Gastroesophageal sphincter (tissue), 4 donors: ENCODE measurements at regions not wholly inside any gene's neighbourhood (a gene's known extent, or its start where the extent isn't known, plus 50 kb on each side); places are given as distances from the start of the nearest gene placed in this dataset.

Experiments used
- ATAC-seq: fragments of 150-250 bp; one replicate; pipeline ENCODE4 v1.9.1; 2016; ENCODE audit warnings: mild to moderate bottlenecking, moderate library complexity
- H3K27ac ChIP-seq, 4 donors: fragments of 200-600 bp; sonication (generic) in 3 of 4; 1 replicate in 3 of 4; 2 replicates in 1 of 4; pipeline ENCODE4 v1.5.1; 2016 to 2019
- H3K27me3 ChIP-seq: fragments of 200-600 bp; sonication (generic); one replicate; pipeline ENCODE4 v1.5.1; 2019
- H3K36me3 ChIP-seq, 2 donors: fragments of 200-600 bp; sonication (generic); one replicate each; pipeline ENCODE4 v1.5.1; 2019; ENCODE audit warnings: control low read depth in 1 of 2
- H3K4me1 ChIP-seq, 3 donors: fragments of 200-600 bp; sonication (generic); 1 replicate in 2 of 3; 2 replicates in 1 of 3; pipeline ENCODE4 v1.5.1; 2016 to 2019; ENCODE audit warnings: control low read depth in 2 of 3
- H3K4me3 ChIP-seq, 2 donors: fragments of 200-600 bp; sonication (generic); one replicate each; pipeline ENCODE4 v1.5.1; 2019; ENCODE audit warnings: mild to moderate bottlenecking in 1 of 2, moderate library complexity in 1 of 2
- H3K9me3 ChIP-seq, 3 donors: fragments of 200-600 bp; sonication (generic); one replicate each; pipeline ENCODE4 v1.5.1; 2017 to 2019; ENCODE audit warnings: control low read depth in 2 of 3
- EP300 ChIP-seq: sonication (generic); formaldehyde crosslinking; IDR thresholded peaks from one replicate; pipeline ENCODE4 v1.6.1; 2017; ENCODE audit warnings: antibody characterized with exemption, mild to moderate bottlenecking
- POLR2A ChIP-seq, 2 donors: fragments of 450-650 bp; IDR thresholded peaks; one replicate each; pipeline ENCODE4 v1.6.1; 2017; ENCODE audit warnings: antibody characterized with exemption in 2 of 2, mild to moderate bottlenecking in 2 of 2, moderate library complexity in 1 of 2
- POLR2AphosphoS5 ChIP-seq: sonication (generic); formaldehyde crosslinking; IDR thresholded peaks from one replicate; pipeline ENCODE4 v1.6.1; 2017; ENCODE audit warnings: antibody characterized with exemption
- WGBS, 2 donors: methylation state at CpG; one replicate each; pipeline ENCODE4 v1.1.5; 2018; ENCODE audit warnings: low coverage in 1 of 2; 5-methylcytosine and 5-hydroxymethylcytosine counted together
- TF ChIP-seq, protein P1 (sequence below), 4 experiments: fragments of 200-600 bp in 2 of 4; fragments of 450-650 bp in 2 of 4; sonication (generic) in 1 of 4; IDR thresholded peaks; one replicate each; pipeline ENCODE4 v1.5.1; 2017 to 2019; ENCODE audit warnings: antibody characterized with exemption in 4 of 4, mild to moderate bottlenecking in 2 of 4, moderate library complexity in 2 of 4

GRCh38 chr11:121895919-121896318, 220.1 kb downstream of the BLID start:
- Histone ChIP-seq H3K27ac (no peak overlapping the region), H3K4me1 (peaks cover 3 to 24% (median 6%) of the 10 kb centered on the region in 3 donors), H3K27me3 (no peaks in the 10 kb centered on the region), H3K4me3 (no peak overlapping the region), H3K9me3 (no peaks in the 10 kb centered on the region), H3K36me3 (no peaks in the 10 kb centered on the region)
- TF ChIP-seq, protein P1, sequence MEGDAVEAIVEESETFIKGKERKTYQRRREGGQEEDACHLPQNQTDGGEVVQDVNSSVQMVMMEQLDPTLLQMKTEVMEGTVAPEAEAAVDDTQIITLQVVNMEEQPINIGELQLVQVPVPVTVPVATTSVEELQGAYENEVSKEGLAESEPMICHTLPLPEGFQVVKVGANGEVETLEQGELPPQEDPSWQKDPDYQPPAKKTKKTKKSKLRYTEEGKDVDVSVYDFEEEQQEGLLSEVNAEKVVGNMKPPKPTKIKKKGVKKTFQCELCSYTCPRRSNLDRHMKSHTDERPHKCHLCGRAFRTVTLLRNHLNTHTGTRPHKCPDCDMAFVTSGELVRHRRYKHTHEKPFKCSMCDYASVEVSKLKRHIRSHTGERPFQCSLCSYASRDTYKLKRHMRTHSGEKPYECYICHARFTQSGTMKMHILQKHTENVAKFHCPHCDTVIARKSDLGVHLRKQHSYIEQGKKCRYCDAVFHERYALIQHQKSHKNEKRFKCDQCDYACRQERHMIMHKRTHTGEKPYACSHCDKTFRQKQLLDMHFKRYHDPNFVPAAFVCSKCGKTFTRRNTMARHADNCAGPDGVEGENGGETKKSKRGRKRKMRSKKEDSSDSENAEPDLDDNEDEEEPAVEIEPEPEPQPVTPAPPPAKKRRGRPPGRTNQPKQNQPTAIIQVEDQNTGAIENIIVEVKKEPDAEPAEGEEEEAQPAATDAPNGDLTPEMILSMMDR (IDR thresholded peaks at IDR 0.05), result no peak
- TF ChIP-seq EP300 (no peak), POLR2A (IDR thresholded peaks at IDR 0.05) (no peak), POLR2AphosphoS5 (no peak)
- ATAC-seq, result peak; percentile 35
- WGBS, 2 donors, result 33 to 80% methylated on average over 1 of the region's 1 CpG

DNA sequence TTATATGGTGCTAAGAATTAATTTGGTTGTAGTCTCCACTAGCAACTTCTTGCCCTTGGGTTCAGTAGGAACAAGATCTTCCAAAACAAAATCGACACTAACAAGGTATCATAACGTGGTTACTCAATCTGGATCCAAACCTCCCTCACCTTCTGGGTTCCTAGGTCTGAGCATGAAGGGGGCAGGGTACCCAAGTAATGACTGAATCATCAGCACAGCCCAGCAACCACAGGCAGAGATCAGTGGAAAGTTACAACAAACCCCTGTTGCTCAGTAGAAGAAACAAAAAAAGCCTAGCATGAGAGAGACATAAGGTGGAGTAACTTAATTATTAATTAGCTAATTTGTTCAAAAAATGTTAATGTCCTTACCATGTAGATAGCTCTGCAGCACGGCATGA, 221.4 kb downstream of the BLID start:
- 88 to 90% methylated on average over 2 of the region's 3 CpGs for WGBS, 2 donors
- Histone ChIP-seq H3K9me3 (no peaks in the 10 kb centered on the region), H3K36me3 (no peaks in the 10 kb centered on the region), H3K4me1 (peaks cover 3 to 35% (median 11%) of the 10 kb centered on the region in 3 donors), H3K27me3 (no peaks in the 10 kb centered on the region), H3K4me3 (no peak overlapping the region), H3K27ac (no peak overlapping the region)
- no peak for ATAC-seq
- TF ChIP-seq EP300 (no peak), POLR2AphosphoS5 (no peak), POLR2A (IDR thresholded peaks at IDR 0.05) (no peak)
- TF ChIP-seq, protein P1 (IDR thresholded peaks at IDR 0.05), result no peak

DNA sequence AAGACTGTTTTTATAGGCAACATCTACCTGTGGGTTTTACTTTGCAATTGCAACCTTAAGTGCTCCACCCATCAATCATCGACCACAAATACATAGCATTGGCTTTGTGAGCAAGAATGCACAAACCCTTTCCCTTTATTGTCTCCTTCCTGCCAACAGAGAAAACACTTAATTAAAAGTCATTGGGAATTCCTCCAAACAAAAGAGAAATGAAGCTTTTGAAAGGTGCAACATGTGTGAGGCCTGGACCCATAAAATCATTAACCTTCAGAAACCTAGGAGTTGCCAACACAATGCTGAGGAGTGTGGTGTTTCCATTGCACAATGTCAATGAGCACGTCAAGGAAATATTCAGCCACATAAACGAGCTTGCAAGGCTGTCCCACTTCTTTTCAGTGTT, 223.2 kb downstream of the BLID start:
- H3K4me3 ChIP-seq, result no peak overlapping the region
- no peaks in the 10 kb centered on the region for H3K9me3 ChIP-seq
- no peaks in the 10 kb centered on the region for H3K36me3 ChIP-seq
- TF ChIP-seq POLR2AphosphoS5 (no peak), EP300 (no peak), POLR2A (IDR thresholded peaks at IDR 0.05) (no peak)
- TF ChIP-seq, protein P1 (IDR thresholded peaks at IDR 0.05), result no peak
- no peaks in the 10 kb centered on the region for H3K27me3 ChIP-seq
- 50 to 81% methylated on average over 3 of the region's 3 CpGs for WGBS, 2 donors
- peak overlapping the region in 1 of 4 donors; percentile 8 for H3K27ac ChIP-seq
- peak; percentile 40 for ATAC-seq
- H3K4me1 ChIP-seq, result peaks cover 3 to 30% (median 11%) of the 10 kb centered on the region in 3 donors

GRCh38 chr11:121892131-121892681, 223.8 kb downstream of the BLID start:
- TF ChIP-seq, protein P1 (IDR thresholded peaks at IDR 0.05), result no peak
- TF ChIP-seq EP300, result no peak
- no peak for TF ChIP-seq POLR2A (IDR thresholded peaks at IDR 0.05)
- no peak for TF ChIP-seq POLR2AphosphoS5
- peak; percentile 23 for ATAC-seq
- Histone ChIP-seq H3K4me1 (peaks cover 3 to 33% (median 11%) of the 10 kb centered on the region in 3 donors), H3K36me3 (no peaks in the 10 kb centered on the region), H3K4me3 (no peak overlapping the region), H3K27ac (peak overlapping the region in 2 of 4 donors; percentile 8 to 57), H3K27me3 (no peaks in the 10 kb centered on the region), H3K9me3 (no peaks in the 10 kb centered on the region)
- 61 to 67% methylated on average over 3 of the region's 3 CpGs for WGBS, 2 donors

- Histone ChIP-seq H3K27me3 (no peaks in the 10 kb centered on the region), H3K27ac (peak overlapping the region in 3 of 4 donors; percentile 33 to 57 (median 36)), H3K4me3 (no peak overlapping the region), H3K4me1 (peaks cover 7 to 45% (median 14%) of the 10 kb centered on the region in 3 donors), H3K9me3 (no peaks in the 10 kb centered on the region), H3K36me3 (no peaks in the 10 kb centered on the region)
- WGBS, 2 donors, result 25 to 48% methylated on average over 5 of the region's 6 CpGs
- TF ChIP-seq, protein P1 (IDR thresholded peaks at IDR 0.05), result no peak
- TF ChIP-seq EP300, result no peak
- ATAC-seq, result no peak
Measured at GRCh38 chr11:121890946-121891515, 225.0 kb downstream of the BLID start.
